RWPE2 (cell line): ENCODE measurements at regions not wholly inside any gene's neighbourhood (a gene's known extent, or its start where the extent isn't known, plus 50 kb on each side); places are given as distances from the start of the nearest gene placed in this dataset.

Experiments
- ATAC-seq: fragments of 200-7000 bp; cut with Tn5 transposase; 3 replicates; pipeline ENCODE4 v1.9.1; 2021; ENCODE audit warnings: low read depth
- DNase-seq: peaks from one replicate; pipeline ENCODE4 v3.0.0-alpha.2; 2020; ENCODE audit warnings: low spot score
- H3K27ac ChIP-seq: fragments of 450-650 bp; 2 replicates; pipeline ENCODE4 v1.5.1; 2017; ENCODE audit warnings: mild to moderate bottlenecking; ENCODE audit not compliant: poor library complexity, severe bottlenecking
- H3K27me3 ChIP-seq: fragments of 250-450 bp; sonication (Bioruptor Pico); 2 replicates; pipeline ENCODE4 v1.5.1; 2021; ENCODE audit warnings: mild to moderate bottlenecking, moderate library complexity; ENCODE audit not compliant: insufficient read depth, poor library complexity, severe bottlenecking
- H3K36me3 ChIP-seq: fragments of 250-450 bp; sonication (Bioruptor Pico); 2 replicates; pipeline ENCODE4 v1.5.1; 2020; ENCODE audit warnings: low read depth, mild to moderate bottlenecking, moderate library complexity
- H3K4me1 ChIP-seq: fragments of 250-450 bp; sonication (Bioruptor Pico); 2 replicates; pipeline ENCODE4 v1.5.1; 2021; ENCODE audit warnings: mild to moderate bottlenecking, moderate library complexity; ENCODE audit not compliant: insufficient read depth, poor library complexity, severe bottlenecking
- H3K4me3 ChIP-seq: fragments of 250-450 bp; sonication (Bioruptor Pico); 2 replicates; pipeline ENCODE4 v1.5.1; 2021; ENCODE audit warnings: mild to moderate bottlenecking, moderate library complexity; ENCODE audit not compliant: severe bottlenecking
- H3K9me3 ChIP-seq: fragments of 250-450 bp; sonication (Bioruptor Pico); 2 replicates; pipeline ENCODE4 v1.5.1; 2021; ENCODE audit warnings: mild to moderate bottlenecking, moderate library complexity; ENCODE audit not compliant: severe bottlenecking
- CTCF ChIP-seq: fragments of 450-650 bp; IDR thresholded peaks from one replicate; pipeline ENCODE4 v1.5.1; 2017; ENCODE audit warnings: mild to moderate bottlenecking, moderate library complexity; ENCODE audit not compliant: poor library complexity, severe bottlenecking

- no peaks in the 10 kb centered on the region for H3K9me3 ChIP-seq
- H3K27me3 ChIP-seq: no peaks in the 10 kb centered on the region
- TF ChIP-seq CTCF: no peak
- H3K4me3 ChIP-seq: no peak overlapping the region
- DNase-seq: no peak
- no peaks in the 10 kb centered on the region for H3K4me1 ChIP-seq
- ATAC-seq: no peak
- H3K36me3 ChIP-seq: no peaks in the 10 kb centered on the region
- H3K27ac ChIP-seq: no peak overlapping the region
Measured at GRCh38 chr11:116136987-116137674, 632.9 kb upstream of the CADM1 start.

GRCh38 chr11:116135891-116136290, 631.7 kb upstream of the CADM1 start:
- no peaks in the 10 kb centered on the region for H3K9me3 ChIP-seq
- no peak for TF ChIP-seq CTCF
- DNase-seq (no peak), ATAC-seq (no peak)
- no peak overlapping the region for H3K4me3 ChIP-seq
- H3K4me1 ChIP-seq: no peaks in the 10 kb centered on the region
- no peaks in the 10 kb centered on the region for H3K36me3 ChIP-seq
- H3K27ac ChIP-seq: no peak overlapping the region
- H3K27me3 ChIP-seq: no peaks in the 10 kb centered on the region

GRCh38 chr11:116134450-116134849, 630.2 kb upstream of the CADM1 start:
- no peak for TF ChIP-seq CTCF
- H3K4me1 ChIP-seq: no peaks in the 10 kb centered on the region
- ATAC-seq (no peak), DNase-seq (no peak)
- no peak overlapping the region for H3K27ac ChIP-seq
- no peak overlapping the region for H3K4me3 ChIP-seq
- no peaks in the 10 kb centered on the region for H3K36me3 ChIP-seq
- no peaks in the 10 kb centered on the region for H3K9me3 ChIP-seq
- no peaks in the 10 kb centered on the region for H3K27me3 ChIP-seq

- no peak overlapping the region for H3K27ac ChIP-seq
- DNase-seq: no peak
- no peak overlapping the region for H3K4me3 ChIP-seq
- ATAC-seq: no peak
- no peaks in the 10 kb centered on the region for H3K36me3 ChIP-seq
- no peak for TF ChIP-seq CTCF
- no peaks in the 10 kb centered on the region for H3K9me3 ChIP-seq
- H3K4me1 ChIP-seq: no peaks in the 10 kb centered on the region
- H3K27me3 ChIP-seq: no peaks in the 10 kb centered on the region
Measured at GRCh38 chr11:116132273-116132978, 628.2 kb upstream of the CADM1 start.

- H3K27ac ChIP-seq: no peak overlapping the region
- H3K27me3 ChIP-seq: no peaks in the 10 kb centered on the region
- TF ChIP-seq CTCF: no peak
- H3K4me3 ChIP-seq: no peak overlapping the region
- no peaks in the 10 kb centered on the region for H3K9me3 ChIP-seq
- H3K36me3 ChIP-seq: no peaks in the 10 kb centered on the region
- DNase-seq: no peak
- no peaks in the 10 kb centered on the region for H3K4me1 ChIP-seq
- ATAC-seq: no peak
Measured at GRCh38 chr11:116130122-116130521, 625.9 kb upstream of the CADM1 start.
